OCI-LY7 (cell line): ENCODE measurements at regions not wholly inside any gene's neighbourhood (a gene's known extent, or its start where the extent isn't known, plus 50 kb on each side); places are given as distances from the start of the nearest gene placed in this dataset.

ENCODE experiments used
- BruUV-seq: library from RNA; stranded (reverse); fragments of 400-500 nt; replicated peaks from 2 replicates; lab custom pipeline; 2021; lab: Mats Ljungman, UMichigan
- CTCF ChIA-PET: fragments of 300-600 bp; sonication (Branson Sonifier 250); formaldehyde crosslinking; loops from one replicate; lab custom pipeline; 2022; ENCODE audit warnings: antibody characterized with exemption; ENCODE audit not compliant: unreplicated experiment; lab: Charles Lee
- POLR2A ChIA-PET: fragments of 300-600 bp; sonication (Branson Sonifier 250); formaldehyde crosslinking; loops from one replicate; lab custom pipeline; 2022; ENCODE audit warnings: antibody characterized with exemption; lab: Charles Lee
- DNase-seq: peaks from one replicate; pipeline ENCODE4 v3.0.0-alpha.2; 2015; ENCODE audit warnings: low spot score
- H2AFZ ChIP-seq: fragments of 200-600 bp; sonication (generic), shearing (Covaris generic); 2 replicates; pipeline ENCODE4 v1.6.1; 2014; ENCODE audit warnings: mild to moderate bottlenecking, antibody characterized with exemption, low read length, moderate library complexity
- H3K27ac ChIP-seq: fragments of 200-600 bp; sonication (generic); 2 replicates; pipeline ENCODE4 v1.5.1; 2014; ENCODE audit warnings: mixed run types, low read depth, mild to moderate bottlenecking, moderate library complexity, low read length, inconsistent platforms; ENCODE audit not compliant: poor library complexity, severe bottlenecking
- H3K36me3 ChIP-seq: fragments of 200-600 bp; sonication (generic); 2 replicates; pipeline ENCODE4 v1.6.1; 2014; ENCODE audit warnings: mild to moderate bottlenecking, antibody characterized with exemption, low read length, moderate library complexity, mixed read lengths; ENCODE audit not compliant: insufficient read depth
- H3K4me1 ChIP-seq: fragments of 200-600 bp; sonication (generic); 2 replicates; pipeline ENCODE4 v1.5.1; 2014; ENCODE audit warnings: mild to moderate bottlenecking, low read length; ENCODE audit not compliant: insufficient read depth, poor library complexity, severe bottlenecking
- H3K4me2 ChIP-seq: fragments of 200-600 bp; sonication (generic); 2 replicates; pipeline ENCODE4 v1.6.1; 2014; ENCODE audit warnings: mild to moderate bottlenecking, low read length
- H3K4me3 ChIP-seq: fragments of 200-600 bp; sonication (generic); 2 replicates; pipeline ENCODE4 v1.5.1; 2014; ENCODE audit warnings: mild to moderate bottlenecking, low read depth, low read length; ENCODE audit not compliant: poor library complexity, severe bottlenecking
- H3K79me2 ChIP-seq: fragments of 200-600 bp; sonication (generic); 2 replicates; pipeline ENCODE4 v1.6.1; 2016; ENCODE audit warnings: low read depth, mild to moderate bottlenecking, low read length, moderate library complexity, mixed read lengths; ENCODE audit not compliant: insufficient read depth
- H3K9me2 ChIP-seq: fragments of 200-600 bp; sonication (generic); 2 replicates; pipeline ENCODE4 v1.6.1; 2016; ENCODE audit warnings: mild to moderate bottlenecking, low read length, mixed read lengths; ENCODE audit not compliant: insufficient read depth
- H3K9me3 ChIP-seq: fragments of 200-600 bp; sonication (generic); 2 replicates; pipeline ENCODE4 v1.6.1; 2014; ENCODE audit warnings: mild to moderate bottlenecking, mixed run types, low read length, mixed read lengths
- H4K20me1 ChIP-seq: fragments of 200-600 bp; sonication (generic); 2 replicates; pipeline ENCODE4 v1.6.1; 2014; ENCODE audit warnings: mild to moderate bottlenecking, antibody characterized with exemption, low read length, moderate library complexity, mixed read lengths; ENCODE audit not compliant: insufficient read depth
- CTCF ChIP-seq: fragments of 200-600 bp; sonication (generic); conservative IDR thresholded peaks from 2 replicates; pipeline ENCODE4 v1.5.1; 2014; ENCODE audit warnings: mild to moderate bottlenecking, antibody characterized with exemption, low read length, moderate library complexity, mixed read lengths
- EZH2phosphoT487 ChIP-seq: fragments of 200-600 bp; sonication (generic); IDR thresholded peaks from 2 replicates; pipeline ENCODE4 v1.6.1; 2018; ENCODE audit warnings: low read depth, borderline replicate concordance, mild to moderate bottlenecking, mixed run types, antibody characterized with exemption, low read length, moderate library complexity, mixed read lengths
- intact Hi-C: fragments of 100-400 bp; cut with micrococcal nuclease; formaldehyde crosslinking; loops from one replicate; pipeline ENCODE4 v1.10.0; 2022; ENCODE audit not compliant: unreplicated experiment

GRCh38 chr4:188279184-188279583, 139.9 kb downstream of the TRIML1 start:
- Histone ChIP-seq H3K4me1 (no peaks in the 10 kb centered on the region), H3K27ac (no peak overlapping the region), H3K36me3 (no peaks in the 10 kb centered on the region), H4K20me1 (no peaks in the 10 kb centered on the region), H3K9me3 (no peaks in the 10 kb centered on the region), H3K79me2 (no peaks in the 10 kb centered on the region), H3K4me3 (no peak overlapping the region), H3K9me2 (no peaks in the 10 kb centered on the region), H3K4me2 (no peak overlapping the region), H2AFZ (no peak overlapping the region)
- CTCF ChIA-PET = no interaction called here
- BruUV-seq = no TSS peak
- POLR2A ChIA-PET = interaction anchor here (1.3 kb wide), 1 partner anchor 15 kb away, joined by 3 read pairs; no protein-coding TSS in a partner anchor
- intact Hi-C loops = no loop called here
- DNase-seq = no peak
- TF ChIP-seq CTCF (no peak), EZH2phosphoT487 (no peak)

- Histone ChIP-seq H3K4me1 (no peaks in the 10 kb centered on the region), H4K20me1 (no peaks in the 10 kb centered on the region), H3K27ac (no peak overlapping the region), H3K79me2 (no peaks in the 10 kb centered on the region), H2AFZ (no peak overlapping the region), H3K9me2 (no peaks in the 10 kb centered on the region), H3K4me3 (no peak overlapping the region), H3K36me3 (no peaks in the 10 kb centered on the region), H3K4me2 (no peak overlapping the region), H3K9me3 (no peaks in the 10 kb centered on the region)
- CTCF ChIA-PET = no interaction called here
- POLR2A ChIA-PET = no interaction called here
- BruUV-seq = no TSS peak
- TF ChIP-seq EZH2phosphoT487 (no peak), CTCF (no peak)
- DNase-seq = no peak
- intact Hi-C loops = no loop called here
These were observed 143.4 kb downstream of the TRIML1 start for GRCh38 chr4:188282471-188283232.
